ENCODE measurements at regions not wholly inside any gene's neighbourhood (a gene's known extent, or its start where the extent isn't known, plus 50 kb on each side); places are given as distances from the start of the nearest gene placed in this dataset.
"Not testable (repeated sequence)": the region's sequence is repeated elsewhere in the genome, so short reads cannot be mapped to it uniquely, and the experiment has no call there.

DNA sequence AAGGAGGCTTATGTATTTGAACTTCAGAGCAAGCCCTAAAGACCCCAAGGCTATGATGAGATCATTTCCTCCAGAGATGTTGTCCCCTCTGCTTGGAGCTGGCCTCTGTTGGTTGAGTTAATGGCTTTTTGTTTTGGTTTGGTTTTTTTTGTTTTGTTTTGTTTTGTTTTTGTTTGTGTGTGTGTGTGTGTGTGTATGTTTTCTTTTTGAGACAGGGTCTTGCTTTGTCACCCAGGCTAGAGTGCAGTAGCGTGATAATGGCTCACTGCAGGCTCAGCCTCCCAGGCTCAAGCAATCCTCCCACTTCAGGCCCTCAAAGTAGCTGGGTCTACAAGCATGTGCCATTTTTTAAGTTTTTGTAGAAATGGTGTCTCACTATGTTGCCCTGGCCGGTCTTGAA is 1076.2 kb downstream of the UQCRFS1 start:
- DNase-seq: no peak
- H3K36me3 Mint-ChIP-seq: no peaks in the 10 kb centered on the region
- Histone ChIP-seq H3K4me3 (ENCODE audit: low read length) (no peak overlapping the region), H3K36me3 (ENCODE audit: insufficient read depth, low read length) (no peaks in the 10 kb centered on the region), H3K27ac (ENCODE audit: low read depth, low read length) (no peak overlapping the region), H3K27me3 (ENCODE audit: insufficient read depth, low read length, poor library complexity, severe bottlenecking) (no peaks in the 10 kb centered on the region), H3K9me3 (ENCODE audit: low read length) (no peaks in the 10 kb centered on the region), H3K4me1 (ENCODE audit: insufficient read depth, low read length) (no peaks in the 10 kb centered on the region)
- POLR2A ChIA-PET: no interaction called here
- no peak overlapping the region for H3K4me3 Mint-ChIP-seq
- CTCF ChIA-PET: no interaction called here
- peaks cover 4 to 23% (median 8%) of the 10 kb centered on the region in 5 donors for H3K9me3 Mint-ChIP-seq
- no peak overlapping the region for H3K27ac Mint-ChIP-seq
- no peaks in the 10 kb centered on the region for H3K4me1 Mint-ChIP-seq
- H3K27me3 Mint-ChIP-seq: no peaks in the 10 kb centered on the region

DNA sequence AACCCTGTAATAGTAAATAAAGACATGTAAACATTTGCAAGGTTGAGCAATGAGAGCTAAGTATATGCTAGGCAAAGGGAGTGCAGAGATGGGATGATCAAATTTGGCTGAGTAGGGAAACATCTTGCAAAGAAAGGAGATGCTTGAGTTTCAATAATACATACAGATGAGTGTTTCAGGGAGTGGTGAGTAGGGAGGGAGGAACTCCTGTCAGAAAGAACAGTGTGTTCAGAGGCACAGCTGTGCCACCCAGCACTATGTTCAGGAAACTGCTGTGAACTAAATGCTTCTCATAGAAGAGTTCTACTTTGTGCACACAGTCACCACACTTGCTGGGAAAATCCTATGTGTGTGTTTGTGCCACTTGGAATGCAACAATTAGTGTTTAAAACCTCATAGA is 1077.1 kb downstream of the UQCRFS1 start:
- H3K27me3 ChIP-seq (ENCODE audit: insufficient read depth, low read length, poor library complexity, severe bottlenecking): no peaks in the 10 kb centered on the region
- no peaks in the 10 kb centered on the region for H3K4me1 Mint-ChIP-seq
- H3K4me3 Mint-ChIP-seq: no peak overlapping the region
- no peak overlapping the region for H3K27ac Mint-ChIP-seq
- CTCF ChIA-PET: no interaction called here
- H3K9me3 ChIP-seq (ENCODE audit: low read length): no peaks in the 10 kb centered on the region
- no peaks in the 10 kb centered on the region for H3K4me1 ChIP-seq (ENCODE audit: insufficient read depth, low read length)
- no peak overlapping the region for H3K27ac ChIP-seq (ENCODE audit: low read depth, low read length)
- no peaks in the 10 kb centered on the region for H3K36me3 ChIP-seq (ENCODE audit: insufficient read depth, low read length)
- H3K9me3 Mint-ChIP-seq: peaks cover 3 to 23% (median 7%) of the 10 kb centered on the region in 5 donors
- DNase-seq: no peak
- H3K27me3 Mint-ChIP-seq: no peaks in the 10 kb centered on the region
- no peak overlapping the region for H3K4me3 ChIP-seq (ENCODE audit: low read length)
- H3K36me3 Mint-ChIP-seq: no peaks in the 10 kb centered on the region
- POLR2A ChIA-PET: no interaction called here

DNA sequence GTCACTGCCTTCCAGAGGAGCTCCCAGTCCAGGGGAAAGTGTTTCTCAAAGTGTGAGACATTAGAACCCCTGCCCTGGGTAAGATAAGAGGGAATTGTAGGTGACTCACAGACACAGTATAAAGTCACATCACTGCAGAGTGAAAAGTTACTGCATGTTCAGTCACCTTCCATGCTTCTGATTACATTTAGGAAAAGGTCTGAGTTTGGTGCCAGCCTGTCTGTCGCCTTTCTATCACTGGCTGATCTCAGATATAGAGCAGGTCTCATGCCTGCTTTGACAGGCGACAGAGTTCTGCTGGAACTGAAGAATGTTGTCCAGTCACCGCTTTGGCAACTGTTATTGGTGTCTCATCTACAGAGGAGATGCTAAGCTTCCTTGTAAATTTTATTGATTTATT is 1078.6 kb downstream of the UQCRFS1 start:
- ChIA-PET POLR2A (no interaction called here), CTCF (no interaction called here)
- H3K4me3 Mint-ChIP-seq: no peak overlapping the region
- H3K36me3 ChIP-seq (ENCODE audit: insufficient read depth, low read length): no peaks in the 10 kb centered on the region
- H3K27me3 Mint-ChIP-seq: no peaks in the 10 kb centered on the region
- no peaks in the 10 kb centered on the region for H3K27me3 ChIP-seq (ENCODE audit: insufficient read depth, low read length, poor library complexity, severe bottlenecking)
- H3K4me1 Mint-ChIP-seq: no peaks in the 10 kb centered on the region
- H3K9me3 ChIP-seq (ENCODE audit: low read length): no peaks in the 10 kb centered on the region
- peaks cover 0 to 20% (median 4%) of the 10 kb centered on the region in 5 donors for H3K9me3 Mint-ChIP-seq
- no peak for DNase-seq
- H3K36me3 Mint-ChIP-seq: no peaks in the 10 kb centered on the region
- no peak overlapping the region for H3K4me3 ChIP-seq (ENCODE audit: low read length)
- H3K27ac ChIP-seq (ENCODE audit: low read depth, low read length): no peak overlapping the region
- H3K4me1 ChIP-seq (ENCODE audit: insufficient read depth, low read length): no peaks in the 10 kb centered on the region
- H3K27ac Mint-ChIP-seq: no peak overlapping the region

DNA sequence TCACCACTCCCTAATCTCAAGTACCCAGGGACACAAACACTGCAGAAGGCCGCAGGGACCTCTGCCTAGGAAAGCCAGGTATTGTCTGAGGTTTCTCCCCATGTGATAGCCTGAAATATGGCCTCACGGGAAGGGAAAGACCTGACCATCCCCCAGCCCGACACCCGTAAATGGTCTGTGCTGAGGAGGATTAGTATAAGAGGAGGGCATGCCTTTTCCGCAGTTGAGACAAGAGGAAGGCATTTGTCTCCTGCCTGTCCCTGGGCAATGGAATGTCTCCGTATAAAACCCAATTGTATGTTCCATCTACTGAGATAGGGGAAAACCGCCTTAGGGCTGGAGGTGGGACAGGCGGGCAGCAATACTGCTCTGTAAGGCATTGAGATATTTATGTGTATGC is 1082.1 kb downstream of the UQCRFS1 start:
- H3K4me3 ChIP-seq (ENCODE audit: low read length); H3K27me3 Mint-ChIP-seq; H3K36me3 ChIP-seq (ENCODE audit: insufficient read depth, low read length); CTCF ChIA-PET; H3K4me3 Mint-ChIP-seq; H3K9me3 ChIP-seq (ENCODE audit: low read length); H3K4me1 Mint-ChIP-seq; H3K4me1 ChIP-seq (ENCODE audit: insufficient read depth, low read length); H3K27me3 ChIP-seq (ENCODE audit: insufficient read depth, low read length, poor library complexity, severe bottlenecking); H3K36me3 Mint-ChIP-seq; DNase-seq; H3K27ac Mint-ChIP-seq; POLR2A ChIA-PET; H3K27ac ChIP-seq (ENCODE audit: low read depth, low read length): not testable (repeated sequence)
- peaks cover 3 to 14% (median 6%) of the 10 kb centered on the region in 5 donors for H3K9me3 Mint-ChIP-seq

DNA sequence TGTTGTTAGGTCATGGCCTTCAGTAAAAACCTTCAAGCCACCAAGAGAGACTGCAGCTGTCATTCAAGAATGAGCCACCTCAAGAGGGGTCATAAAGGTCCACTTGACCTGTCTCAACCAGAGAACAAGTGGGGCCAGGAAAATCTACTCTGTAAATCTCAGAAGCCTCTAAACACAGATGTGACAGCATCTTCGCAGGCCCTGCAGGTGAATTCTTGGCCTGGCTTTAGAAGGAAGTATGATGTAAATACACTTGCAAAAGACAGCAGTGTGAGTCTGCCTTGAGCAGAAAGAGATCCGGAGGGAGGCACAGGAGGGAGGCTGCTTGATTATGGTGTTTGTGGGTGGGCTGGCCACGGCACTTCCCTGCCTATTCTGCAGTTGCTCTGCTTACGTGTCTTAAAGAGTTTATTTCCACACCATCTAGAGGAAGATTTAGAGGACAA is 1082.9 kb downstream of the UQCRFS1 start:
- H3K4me3 Mint-ChIP-seq: no peak overlapping the region
- H3K36me3 Mint-ChIP-seq: no peaks in the 10 kb centered on the region
- ChIA-PET CTCF (no interaction called here), POLR2A (no interaction called here)
- no peaks in the 10 kb centered on the region for H3K4me1 Mint-ChIP-seq
- DNase-seq: no peak
- H3K9me3 Mint-ChIP-seq: peaks cover under 1 to 14% (median 5%) of the 10 kb centered on the region in 5 donors
- no peak overlapping the region for H3K27ac ChIP-seq (ENCODE audit: low read depth, low read length)
- H3K27me3 Mint-ChIP-seq: no peaks in the 10 kb centered on the region
- H3K9me3 ChIP-seq (ENCODE audit: low read length): no peaks in the 10 kb centered on the region
- no peak overlapping the region for H3K4me3 ChIP-seq (ENCODE audit: low read length)
- H3K4me1 ChIP-seq (ENCODE audit: insufficient read depth, low read length): no peaks in the 10 kb centered on the region
- no peaks in the 10 kb centered on the region for H3K36me3 ChIP-seq (ENCODE audit: insufficient read depth, low read length)
- H3K27me3 ChIP-seq (ENCODE audit: insufficient read depth, low read length, poor library complexity, severe bottlenecking): no peaks in the 10 kb centered on the region
- H3K27ac Mint-ChIP-seq: no peak overlapping the region

DNA sequence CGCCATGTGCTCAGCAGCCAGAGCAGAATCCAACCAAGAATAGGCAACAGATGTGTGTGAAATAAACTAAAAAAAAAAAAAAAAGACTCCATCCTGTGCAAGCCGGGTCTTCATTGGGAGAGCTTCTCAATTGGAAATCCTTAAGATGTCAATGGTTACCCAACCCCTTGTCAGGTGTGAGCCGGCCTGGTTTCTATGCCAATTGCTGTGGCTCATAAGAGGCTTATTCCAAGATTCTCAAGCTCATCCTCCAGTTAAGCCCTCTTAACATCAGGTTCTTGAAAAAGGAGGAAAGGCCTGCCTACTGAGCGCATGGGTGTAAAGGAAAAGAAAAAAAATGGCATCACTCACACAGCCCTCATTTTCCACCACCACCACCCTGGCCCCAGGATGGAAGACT is 1084.6 kb downstream of the UQCRFS1 start:
- no peaks in the 10 kb centered on the region for H3K36me3 ChIP-seq (ENCODE audit: insufficient read depth, low read length)
- ChIA-PET CTCF (no interaction called here), POLR2A (no interaction called here)
- H3K4me3 ChIP-seq (ENCODE audit: low read length): no peak overlapping the region
- H3K27me3 Mint-ChIP-seq: no peaks in the 10 kb centered on the region
- no peak for DNase-seq
- peaks cover 0 to 3% (median 0%) of the 10 kb centered on the region in 3 donors for H3K36me3 Mint-ChIP-seq
- H3K27ac Mint-ChIP-seq: no peak overlapping the region
- no peak overlapping the region for H3K4me3 Mint-ChIP-seq
- H3K4me1 Mint-ChIP-seq: no peaks in the 10 kb centered on the region
- H3K27me3 ChIP-seq (ENCODE audit: insufficient read depth, low read length, poor library complexity, severe bottlenecking): no peaks in the 10 kb centered on the region
- no peak overlapping the region for H3K27ac ChIP-seq (ENCODE audit: low read depth, low read length)
- no peaks in the 10 kb centered on the region for H3K4me1 ChIP-seq (ENCODE audit: insufficient read depth, low read length)
- H3K9me3 ChIP-seq (ENCODE audit: low read length): no peaks in the 10 kb centered on the region
- H3K9me3 Mint-ChIP-seq: peaks cover 0 to 13% (median 9%) of the 10 kb centered on the region in 5 donors

DNA sequence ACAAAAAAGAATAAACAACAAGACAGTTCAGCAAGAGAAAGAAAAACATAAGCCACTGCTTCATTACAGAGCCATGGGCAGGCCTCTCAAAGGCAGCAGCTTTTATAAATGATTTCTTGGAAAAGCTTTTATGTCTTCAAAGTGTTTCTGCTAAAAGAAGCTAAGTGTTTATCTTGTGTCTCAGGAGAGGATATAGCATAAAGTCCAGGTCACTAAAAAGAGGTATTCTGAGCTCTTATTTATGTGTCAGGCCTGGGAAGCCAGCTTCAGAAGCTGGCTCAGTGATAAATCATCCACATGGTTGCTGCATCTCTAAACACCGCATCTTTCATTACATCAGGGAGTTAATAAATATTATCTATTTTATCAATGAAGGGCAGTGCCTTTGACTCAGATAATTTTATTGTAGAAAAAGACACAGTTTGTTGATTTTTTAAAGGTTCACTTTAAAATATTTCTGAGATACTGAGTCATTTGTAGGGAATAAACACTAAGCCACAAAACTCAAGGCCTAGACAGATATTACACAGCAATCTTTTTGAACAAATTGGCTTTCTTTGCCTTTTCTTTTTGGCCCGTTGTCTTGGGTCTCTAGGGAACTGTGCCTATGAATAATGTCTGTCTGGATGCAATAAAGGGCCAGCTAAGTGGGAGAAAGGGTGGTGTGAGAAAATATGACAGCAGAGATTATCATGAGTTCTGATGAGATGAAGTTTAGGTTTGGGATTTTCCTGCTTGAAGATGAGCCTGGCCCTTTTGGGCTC is 1086.6 kb downstream of the UQCRFS1 start:
- no peaks in the 10 kb centered on the region for H3K4me1 Mint-ChIP-seq
- no peak overlapping the region for H3K27ac ChIP-seq (ENCODE audit: low read depth, low read length)
- no peak overlapping the region for H3K4me3 Mint-ChIP-seq
- H3K9me3 ChIP-seq (ENCODE audit: low read length): no peaks in the 10 kb centered on the region
- no peak overlapping the region for H3K4me3 ChIP-seq (ENCODE audit: low read length)
- no peaks in the 10 kb centered on the region for H3K27me3 ChIP-seq (ENCODE audit: insufficient read depth, low read length, poor library complexity, severe bottlenecking)
- peaks cover 0 to 3% (median 0%) of the 10 kb centered on the region in 3 donors for H3K36me3 Mint-ChIP-seq
- CTCF ChIA-PET: no interaction called here
- no peak overlapping the region for H3K27ac Mint-ChIP-seq
- POLR2A ChIA-PET: no interaction called here
- peaks cover 3 to 11% (median 7%) of the 10 kb centered on the region in 5 donors for H3K9me3 Mint-ChIP-seq
- no peaks in the 10 kb centered on the region for H3K36me3 ChIP-seq (ENCODE audit: insufficient read depth, low read length)
- no peaks in the 10 kb centered on the region for H3K4me1 ChIP-seq (ENCODE audit: insufficient read depth, low read length)
- no peaks in the 10 kb centered on the region for H3K27me3 Mint-ChIP-seq
- no peak for DNase-seq

DNA sequence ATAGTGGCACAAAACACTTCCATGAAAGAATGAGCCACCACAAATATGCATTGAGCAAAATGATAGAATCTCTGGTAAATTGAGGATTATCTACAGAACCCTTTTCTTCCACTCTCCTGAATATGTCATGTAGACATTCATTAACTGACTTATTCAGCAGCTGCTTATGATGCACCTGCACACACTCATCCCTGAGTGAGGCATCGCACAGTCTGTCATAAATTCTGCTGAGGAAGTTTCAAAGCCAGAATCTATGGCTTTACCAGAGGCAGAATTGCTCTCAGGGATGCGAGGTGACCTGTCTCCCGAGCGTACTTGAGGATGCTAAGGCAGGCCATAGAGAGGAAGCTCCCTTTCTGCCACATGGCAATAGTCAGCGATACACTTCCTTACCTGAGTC is 1090.2 kb downstream of the UQCRFS1 start:
- peaks cover 0 to 3% (median 0%) of the 10 kb centered on the region in 3 donors for H3K36me3 Mint-ChIP-seq
- POLR2A ChIA-PET: no interaction called here
- Histone ChIP-seq H3K27ac (ENCODE audit: low read depth, low read length) (no peak overlapping the region), H3K4me1 (ENCODE audit: insufficient read depth, low read length) (no peaks in the 10 kb centered on the region), H3K36me3 (ENCODE audit: insufficient read depth, low read length) (no peaks in the 10 kb centered on the region), H3K4me3 (ENCODE audit: low read length) (no peak overlapping the region), H3K27me3 (ENCODE audit: insufficient read depth, low read length, poor library complexity, severe bottlenecking) (no peaks in the 10 kb centered on the region), H3K9me3 (ENCODE audit: low read length) (no peaks in the 10 kb centered on the region)
- no peaks in the 10 kb centered on the region for H3K27me3 Mint-ChIP-seq
- CTCF ChIA-PET: no interaction called here
- no peak overlapping the region for H3K27ac Mint-ChIP-seq
- no peak for DNase-seq
- H3K4me3 Mint-ChIP-seq: no peak overlapping the region
- H3K4me1 Mint-ChIP-seq: no peaks in the 10 kb centered on the region
- peaks cover 3 to 10% (median 5%) of the 10 kb centered on the region in 5 donors for H3K9me3 Mint-ChIP-seq

Data from CD8-positive, alpha-beta memory T cell (primary cell).